Smooth muscle cell (in vitro differentiated cells): ENCODE measurements at regions not wholly inside any gene's neighbourhood (a gene's known extent, or its start where the extent isn't known, plus 50 kb on each side); places are given as distances from the start of the nearest gene placed in this dataset.

Experiments
- DNase-seq: peaks from one replicate; lab custom pipeline; 2025; ENCODE audit not compliant: unreplicated experiment; lab: John Stamatoyannopoulos, UW
- H2AFZ ChIP-seq: fragments of 200-600 bp; sonication (generic); 2 replicates; pipeline ENCODE4 v1.6.0; 2016; ENCODE audit warnings: antibody characterized with exemption, low read depth, mild to moderate bottlenecking
- H3F3A ChIP-seq: fragments of 200-600 bp; sonication (generic); 2 replicates; pipeline ENCODE4 v1.6.0; 2017; ENCODE audit warnings: antibody characterized with exemption, low read depth
- H3K27ac ChIP-seq: fragments of 200-600 bp; sonication (generic); 2 replicates; pipeline ENCODE4 v1.5.1; 2016; ENCODE audit warnings: low read depth, mild to moderate bottlenecking
- H3K27me3 ChIP-seq: fragments of 200-600 bp; sonication (generic); 2 replicates; pipeline ENCODE4 v1.6.1; 2016; ENCODE audit warnings: low read depth, mild to moderate bottlenecking
- H3K36me3 ChIP-seq: fragments of 200-600 bp; sonication (generic); 2 replicates; pipeline ENCODE4 v1.5.1; 2016; ENCODE audit warnings: low read depth
- H3K4me1 ChIP-seq: fragments of 200-600 bp; sonication (generic); 2 replicates; pipeline ENCODE4 v1.5.1; 2016; ENCODE audit warnings: low read depth
- H3K4me2 ChIP-seq: fragments of 200-600 bp; sonication (generic); 2 replicates; pipeline ENCODE4 v1.6.0; 2016; ENCODE audit warnings: mild to moderate bottlenecking
- H3K4me3 ChIP-seq: fragments of 200-600 bp; sonication (generic); 2 replicates; pipeline ENCODE4 v1.5.1; 2016; ENCODE audit warnings: mild to moderate bottlenecking
- H3K79me2 ChIP-seq: fragments of 200-600 bp; sonication (generic); 2 replicates; pipeline ENCODE4 v1.6.0; 2016; ENCODE audit warnings: low read depth, mild to moderate bottlenecking
- H3K9ac ChIP-seq: fragments of 200-600 bp; sonication (generic); 2 replicates; pipeline ENCODE4 v1.6.0; 2016; ENCODE audit warnings: low read depth
- H3K9me3 ChIP-seq: fragments of 200-600 bp; sonication (generic); replicated peaks from 2 replicates; pipeline ENCODE4 v1.5.1; 2016; ENCODE audit warnings: low read depth
- H4K20me1 ChIP-seq: fragments of 200-600 bp; sonication (generic); 2 replicates; pipeline ENCODE4 v1.6.0; 2016; ENCODE audit warnings: low read depth
- CTCF ChIP-seq: fragments of 200-600 bp; sonication (generic); IDR thresholded peaks from 2 replicates; pipeline ENCODE4 v1.5.1; 2017; ENCODE audit warnings: borderline replicate concordance, mild to moderate bottlenecking, antibody characterized with exemption; ENCODE audit not compliant: insufficient read depth, poor library complexity, severe bottlenecking
- WGBS: methylation state at CpG from one replicate; pipeline ENCODE4 v1.1.7; 2016; ENCODE audit warnings: low lambda C conversion rate; 5-methylcytosine and 5-hydroxymethylcytosine counted together

- H3K27ac ChIP-seq, result no peak overlapping the region
- peaks cover 67% of the 10 kb centered on the region for H3K27me3 ChIP-seq
- H2AFZ ChIP-seq, result no peak overlapping the region
- no peak overlapping the region for H3K9ac ChIP-seq
- no peak for TF ChIP-seq CTCF
- no peaks in the 10 kb centered on the region for H3F3A ChIP-seq
- H3K4me2 ChIP-seq, result no peak overlapping the region
- no peaks in the 10 kb centered on the region for H3K9me3 ChIP-seq
- no peak for DNase-seq
- no peaks in the 10 kb centered on the region for H3K36me3 ChIP-seq
- H3K4me1 ChIP-seq, result peaks cover 10% of the 10 kb centered on the region
- WGBS, result 65% methylated on average over 11 of the region's 12 CpGs
- H4K20me1 ChIP-seq, result no peaks in the 10 kb centered on the region
- no peaks in the 10 kb centered on the region for H3K79me2 ChIP-seq
- H3K4me3 ChIP-seq, result no peak overlapping the region
These were observed 267.2 kb downstream of the BUD13 start for GRCh38 chr11:116505298-116506262.

- no peak for DNase-seq
- Histone ChIP-seq H3F3A (no peaks in the 10 kb centered on the region), H3K27me3 (peaks cover 69% of the 10 kb centered on the region), H3K36me3 (no peaks in the 10 kb centered on the region), H3K4me2 (no peak overlapping the region), H2AFZ (no peak overlapping the region), H4K20me1 (no peaks in the 10 kb centered on the region), H3K4me3 (no peak overlapping the region), H3K9me3 (no peaks in the 10 kb centered on the region), H3K9ac (no peak overlapping the region), H3K27ac (no peak overlapping the region), H3K4me1 (peaks cover 10% of the 10 kb centered on the region), H3K79me2 (no peaks in the 10 kb centered on the region)
- WGBS, result 74% methylated on average over 15 of the region's 15 CpGs
- TF ChIP-seq CTCF, result no peak
These were observed 268.1 kb downstream of the BUD13 start for GRCh38 chr11:116504541-116505297.

- TF ChIP-seq CTCF, result no peak
- Histone ChIP-seq H3K9ac (no peak overlapping the region), H3F3A (no peaks in the 10 kb centered on the region), H2AFZ (no peak overlapping the region), H3K9me3 (no peaks in the 10 kb centered on the region), H3K4me1 (peaks cover 10% of the 10 kb centered on the region), H3K27ac (no peak overlapping the region), H3K27me3 (peaks cover 67% of the 10 kb centered on the region), H3K79me2 (no peaks in the 10 kb centered on the region), H3K36me3 (no peaks in the 10 kb centered on the region), H4K20me1 (no peaks in the 10 kb centered on the region), H3K4me3 (no peak overlapping the region), H3K4me2 (no peak overlapping the region)
- DNase-seq, result no peak
- WGBS, result 91% methylated on average over 10 of the region's 10 CpGs
These were observed 269.3 kb downstream of the BUD13 start for GRCh38 chr11:116503216-116504160.
